LNCaP clone FGC (cell line): ENCODE measurements at regions not wholly inside any gene's neighbourhood (a gene's known extent, or its start where the extent isn't known, plus 50 kb on each side); places are given as distances from the start of the nearest gene placed in this dataset.

Experiments used
- DNase-seq: peaks from one replicate; pipeline ENCODE4 v3.0.0-alpha.2; 2011; ENCODE audit warnings: low read depth
- H3K4me3 ChIP-seq: 2 replicates; pipeline ENCODE4 v1.5.1; 2011; ENCODE audit warnings: mild to moderate bottlenecking, low read depth, low read length, control low read depth
- CTCF ChIP-seq: IDR thresholded peaks from 2 replicates; pipeline ENCODE4 v1.5.1; 2012; ENCODE audit warnings: mild to moderate bottlenecking; ENCODE audit not compliant: control insufficient read depth, insufficient read depth; ENCODE audit errors: extremely low read depth

- no peak for TF ChIP-seq CTCF
- no peak overlapping the region for H3K4me3 ChIP-seq
- no peak for DNase-seq
Measured at GRCh38 chr4:127182687-127183086, 450.1 kb upstream of the INTU start.

DNA sequence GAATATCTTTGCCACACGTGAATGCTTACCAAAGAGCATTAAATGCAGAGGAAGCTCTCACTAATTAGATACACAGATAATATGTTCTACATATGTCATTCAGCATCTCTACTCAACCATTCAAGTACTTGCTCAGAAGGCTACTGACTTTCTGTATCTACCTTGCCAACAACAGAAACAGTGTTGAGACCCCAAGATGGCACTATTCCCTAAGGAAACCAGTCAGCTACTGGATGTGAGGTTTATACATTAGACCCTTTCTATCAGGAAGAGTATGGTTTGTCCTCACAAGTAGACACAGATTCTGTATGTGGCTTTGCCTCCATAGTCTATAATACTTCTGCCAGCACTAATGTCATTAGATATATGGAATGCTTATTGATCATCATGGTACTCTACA lies 443.9 kb upstream of the INTU start:
- no peak for TF ChIP-seq CTCF
- no peak overlapping the region for H3K4me3 ChIP-seq
- no peak for DNase-seq

DNA sequence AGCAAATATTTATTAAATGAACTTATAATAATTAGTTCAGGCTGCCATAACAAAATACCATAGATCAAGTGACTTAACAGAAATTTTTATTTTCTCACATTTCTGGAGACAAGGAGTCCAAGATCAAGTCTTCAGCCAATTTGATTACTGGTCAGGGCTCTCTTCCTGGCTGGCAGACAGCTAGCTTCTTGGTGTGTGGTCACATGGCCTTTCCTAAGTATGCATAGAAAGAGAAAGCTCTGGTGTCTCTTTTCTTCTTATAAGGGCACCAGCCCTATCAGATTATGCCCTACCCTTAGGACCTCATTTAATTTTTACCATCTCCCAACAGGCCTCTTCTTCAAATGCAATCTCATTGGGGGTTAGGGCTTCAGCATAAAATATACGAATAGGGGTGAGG lies 438.5 kb upstream of the INTU start:
- DNase-seq = no peak
- H3K4me3 ChIP-seq = no peak overlapping the region
- no peak for TF ChIP-seq CTCF

- no peak for DNase-seq
- no peak overlapping the region for H3K4me3 ChIP-seq
- TF ChIP-seq CTCF = no peak
Measured at GRCh38 chr4:127196655-127197352, 436.0 kb upstream of the INTU start.

- H3K4me3 ChIP-seq = no peak overlapping the region
- no peak for TF ChIP-seq CTCF
- no peak for DNase-seq
Measured at GRCh38 chr4:127203562-127204200, 429.1 kb upstream of the INTU start.

- H3K4me3 ChIP-seq = no peak overlapping the region
- no peak for DNase-seq
- no peak for TF ChIP-seq CTCF
Measured at GRCh38 chr4:127204322-127204721, 428.4 kb upstream of the INTU start.
